ENCODE measurements at regions not wholly inside any gene's neighbourhood (a gene's known extent, or its start where the extent isn't known, plus 50 kb on each side); places are given as distances from the start of the nearest gene placed in this dataset.

DNA sequence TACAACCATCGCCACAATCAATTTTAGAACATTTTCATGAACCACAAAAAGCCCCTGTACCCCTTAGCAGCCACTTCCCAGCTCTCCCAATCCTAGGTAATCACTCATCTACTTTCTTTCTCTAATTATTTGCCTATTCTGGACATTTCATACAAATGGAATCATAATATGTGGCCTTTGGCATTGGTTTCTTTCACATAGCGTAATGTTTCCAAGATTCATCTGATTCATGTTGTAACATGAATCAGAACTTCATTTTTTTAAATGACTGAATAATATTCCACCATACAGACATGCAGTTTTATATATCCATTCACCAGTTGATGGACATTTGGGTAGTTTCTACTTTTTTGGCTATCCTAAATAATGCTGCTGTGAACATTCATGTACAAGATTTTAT is 56.2 kb upstream of the RCN1 start:
- no CpG with 5 or more reads among the region's 2 CpGs for WGBS (ENCODE audit: extremely low coverage, insufficient read length, low lambda C conversion rate)
- no peak overlapping the region for H4K8ac ChIP-seq (replicated peaks; ENCODE audit: insufficient read length, low read depth, low read length)
- no peak overlapping the region for H3K56ac ChIP-seq (ENCODE audit: insufficient read length, low read depth, low read length)
- no peak overlapping the region for H3K27ac Mint-ChIP-seq
- H2BK15ac ChIP-seq (ENCODE audit: low read depth, low read length) = no peak overlapping the region
- H2BK12ac ChIP-seq (ENCODE audit: insufficient read length, low read depth, low read length) = no peak overlapping the region
- H3K4me2 ChIP-seq (ENCODE audit: insufficient read depth, insufficient read length, low read length) = no peak overlapping the region
- H3K4me1 ChIP-seq (ENCODE audit: insufficient read depth, low read length) = no peaks in the 10 kb centered on the region
- no peak overlapping the region for H3T11ph ChIP-seq (ENCODE audit: low read length)
- H3K14ac ChIP-seq (ENCODE audit: insufficient read depth, low read length) = no peak overlapping the region
- H3K9me3 Mint-ChIP-seq = no peaks in the 10 kb centered on the region
- no peak overlapping the region for H2AFZ ChIP-seq (ENCODE audit: low read length)
- DNase-seq = no peak
- H3K27me3 ChIP-seq (ENCODE audit: insufficient read depth, low read length) = no peaks in the 10 kb centered on the region
- no peaks in the 10 kb centered on the region for H3K23me2 ChIP-seq (ENCODE audit: insufficient read length, low read depth, low read length, poor library complexity, severe bottlenecking)
- no peak overlapping the region for H3K4me3 Mint-ChIP-seq
- no peak overlapping the region for H3K18ac ChIP-seq (ENCODE audit: insufficient read length, low read depth, low read length)
- H4K20me1 ChIP-seq (ENCODE audit: control insufficient read depth, insufficient read depth, insufficient read length) = no peaks in the 10 kb centered on the region
- H4K91ac ChIP-seq (ENCODE audit: insufficient read length, low read depth, low read length) = no peak overlapping the region
- no peak overlapping the region for H2BK20ac ChIP-seq (ENCODE audit: low read depth, low read length, poor library complexity, severe bottlenecking)
- no peaks in the 10 kb centered on the region for H3K9me3 ChIP-seq (ENCODE audit: control insufficient read depth, low read depth, low read length)
- H2BK5ac ChIP-seq (ENCODE audit: insufficient read length, low read length) = no peak overlapping the region
- no peak overlapping the region for H2BK120ac ChIP-seq (ENCODE audit: low read depth, low read length, poor library complexity, severe bottlenecking)
- H3K4ac ChIP-seq (ENCODE audit: low read depth, low read length) = no peak overlapping the region
- no peak overlapping the region for H4K5ac ChIP-seq (ENCODE audit: insufficient read length, low read depth, low read length)
- TF ChIP-seq, protein P1, sequence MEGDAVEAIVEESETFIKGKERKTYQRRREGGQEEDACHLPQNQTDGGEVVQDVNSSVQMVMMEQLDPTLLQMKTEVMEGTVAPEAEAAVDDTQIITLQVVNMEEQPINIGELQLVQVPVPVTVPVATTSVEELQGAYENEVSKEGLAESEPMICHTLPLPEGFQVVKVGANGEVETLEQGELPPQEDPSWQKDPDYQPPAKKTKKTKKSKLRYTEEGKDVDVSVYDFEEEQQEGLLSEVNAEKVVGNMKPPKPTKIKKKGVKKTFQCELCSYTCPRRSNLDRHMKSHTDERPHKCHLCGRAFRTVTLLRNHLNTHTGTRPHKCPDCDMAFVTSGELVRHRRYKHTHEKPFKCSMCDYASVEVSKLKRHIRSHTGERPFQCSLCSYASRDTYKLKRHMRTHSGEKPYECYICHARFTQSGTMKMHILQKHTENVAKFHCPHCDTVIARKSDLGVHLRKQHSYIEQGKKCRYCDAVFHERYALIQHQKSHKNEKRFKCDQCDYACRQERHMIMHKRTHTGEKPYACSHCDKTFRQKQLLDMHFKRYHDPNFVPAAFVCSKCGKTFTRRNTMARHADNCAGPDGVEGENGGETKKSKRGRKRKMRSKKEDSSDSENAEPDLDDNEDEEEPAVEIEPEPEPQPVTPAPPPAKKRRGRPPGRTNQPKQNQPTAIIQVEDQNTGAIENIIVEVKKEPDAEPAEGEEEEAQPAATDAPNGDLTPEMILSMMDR (conservative IDR thresholded peaks at IDR 0.05) = no peak
- no peaks in the 10 kb centered on the region for H3K79me2 ChIP-seq (ENCODE audit: insufficient read depth, low read length)
- no peaks in the 10 kb centered on the region for H3K36me3 Mint-ChIP-seq (ENCODE audit: insufficient read depth in 1 of 3, low read depth in 3 of 3)
- no peaks in the 10 kb centered on the region for H3K79me1 ChIP-seq (ENCODE audit: insufficient read depth, low read depth, low read length, poor library complexity, severe bottlenecking)
- H3K4me1 Mint-ChIP-seq = no peaks in the 10 kb centered on the region
- no peak overlapping the region for H2AK5ac ChIP-seq (ENCODE audit: insufficient read length, low read length)
- H3K9ac ChIP-seq (ENCODE audit: extremely low read depth, insufficient read length, low read length) = no peak overlapping the region
- no peak overlapping the region for H3K27ac ChIP-seq (ENCODE audit: insufficient read length, low read depth, low read length)
- no peak overlapping the region for H3K23ac ChIP-seq (ENCODE audit: insufficient read length, low read depth, low read length)
- no peaks in the 10 kb centered on the region; the same call in 1 of the 2 replicates for H3K27me3 Mint-ChIP-seq (ENCODE audit: low read depth)
